Peyer's patch (tissue), 4 donors: ENCODE measurements at regions not wholly inside any gene's neighbourhood (a gene's known extent, or its start where the extent isn't known, plus 50 kb on each side); places are given as distances from the start of the nearest gene placed in this dataset.

Source experiments
- CTCF ChIP-seq, 6 experiments: fragments of 450-650 bp in 4 of 6; fragments of 200-600 bp in 2 of 6; sonication (generic) in 1 of 6; IDR thresholded peaks; one replicate each; pipeline ENCODE4 v1.5.1; 2017 to 2019; ENCODE audit warnings: antibody characterized with exemption in 6 of 6, mild to moderate bottlenecking in 3 of 6, moderate library complexity in 1 of 6
- POLR2A ChIP-seq, 2 donors: fragments of 450-650 bp; IDR thresholded peaks; one replicate each; pipeline ENCODE4 v1.5.1; 2017; ENCODE audit warnings: antibody characterized with exemption in 2 of 2, mild to moderate bottlenecking in 2 of 2, moderate library complexity in 2 of 2

GRCh38 chr5:152269533-152269932, 135.5 kb downstream of the NMUR2 start:
- no peak for TF ChIP-seq CTCF (IDR thresholded peaks at IDR 0.05)
- TF ChIP-seq POLR2A (IDR thresholded peaks at IDR 0.05) = no peak
